AG04449 (cell line): ENCODE measurements at regions not wholly inside any gene's neighbourhood (a gene's known extent, or its start where the extent isn't known, plus 50 kb on each side); places are given as distances from the start of the nearest gene placed in this dataset.

Experiments
- CTCF ChIA-PET: fragments of 350-600 bp; formaldehyde crosslinking; extraction: SDS; loops from one replicate; lab custom pipeline; 2021; ENCODE audit warnings: antibody characterized with exemption; lab: Yijun Ruan, JAX
- POLR2A ChIA-PET: fragments of 400-600, 350-600 bp; formaldehyde crosslinking; extraction: SDS; loops from one replicate; lab custom pipeline; 2020; ENCODE audit warnings: antibody characterized with exemption, inconsistent platforms; lab: Yijun Ruan, JAX
- DNase-seq: peaks from one replicate; pipeline ENCODE4 v3.0.0-alpha.2; 2010; ENCODE audit warnings: low read depth, low spot score
- H3K4me3 ChIP-seq: 2 replicates; pipeline ENCODE4 v1.5.1; 2011; ENCODE audit warnings: low read depth, mild to moderate bottlenecking, control low read depth, low read length
- CTCF ChIP-seq: IDR thresholded peaks from one replicate; pipeline ENCODE4 v1.5.1; 2011; ENCODE audit warnings: mild to moderate bottlenecking, moderate library complexity, low read length, control low read depth, inconsistent platforms; ENCODE audit not compliant: insufficient read depth; ENCODE audit errors: missing control alignments

DNA sequence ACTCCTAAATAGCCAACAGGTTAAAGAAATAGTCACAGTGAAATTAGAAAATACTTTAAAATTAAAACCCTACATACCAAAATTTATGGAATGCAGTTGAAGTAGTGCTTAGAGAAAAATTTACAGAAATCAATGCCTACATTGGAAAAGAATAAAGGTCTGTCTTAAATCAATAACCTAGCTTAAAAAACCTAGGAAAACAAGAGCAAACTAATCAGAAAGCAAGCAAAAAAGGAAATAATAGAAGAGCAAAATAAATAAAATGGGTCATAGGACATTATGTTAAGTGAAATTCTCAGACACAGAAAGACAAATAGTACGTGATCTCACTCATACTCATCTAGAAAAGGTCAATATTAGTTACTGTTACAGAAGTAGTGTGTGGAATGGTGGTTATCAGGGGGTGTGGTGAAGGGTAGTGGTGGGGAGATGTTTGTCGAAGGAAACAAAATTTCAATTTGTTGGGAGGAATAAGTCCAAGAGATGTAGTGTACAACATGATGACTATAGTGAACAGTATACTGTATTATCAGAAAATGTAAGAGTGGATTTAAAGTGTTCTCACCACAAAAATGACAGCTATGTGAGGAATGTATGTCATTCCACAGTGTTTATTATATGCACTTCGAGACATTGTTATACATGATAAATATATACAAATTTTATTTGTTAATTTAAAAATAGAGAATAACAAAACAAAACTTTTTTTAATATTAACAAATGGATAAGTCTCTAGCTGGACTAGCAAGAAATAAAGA, 423.6 kb downstream of the CDH26 start:
- no peak overlapping the region for H3K4me3 ChIP-seq
- TF ChIP-seq CTCF, result no peak
- ChIA-PET POLR2A (no interaction called here), CTCF (no interaction called here)
- DNase-seq, result no peak

- no peak overlapping the region for H3K4me3 ChIP-seq
- CTCF ChIA-PET, result no interaction called here
- no peak for DNase-seq
- POLR2A ChIA-PET, result no interaction called here
- TF ChIP-seq CTCF, result no peak
Measured at GRCh38 chr20:60389441-60389840, 431.2 kb downstream of the CDH26 start.

- no peak for TF ChIP-seq CTCF
- H3K4me3 ChIP-seq, result no peak overlapping the region
- POLR2A ChIA-PET, result no interaction called here
- CTCF ChIA-PET, result no interaction called here
- no peak for DNase-seq
Measured at GRCh38 chr20:60389882-60390281, 431.7 kb downstream of the CDH26 start.

GRCh38 chr20:60395991-60396390, 437.8 kb downstream of the CDH26 start:
- no peak overlapping the region for H3K4me3 ChIP-seq
- no peak for DNase-seq
- ChIA-PET POLR2A (no interaction called here), CTCF (no interaction called here)
- TF ChIP-seq CTCF, result no peak

- ChIA-PET CTCF (no interaction called here), POLR2A (no interaction called here)
- no peak for TF ChIP-seq CTCF
Measured at GRCh38 chr20:60400567-60400966, 442.3 kb downstream of the CDH26 start.

DNA sequence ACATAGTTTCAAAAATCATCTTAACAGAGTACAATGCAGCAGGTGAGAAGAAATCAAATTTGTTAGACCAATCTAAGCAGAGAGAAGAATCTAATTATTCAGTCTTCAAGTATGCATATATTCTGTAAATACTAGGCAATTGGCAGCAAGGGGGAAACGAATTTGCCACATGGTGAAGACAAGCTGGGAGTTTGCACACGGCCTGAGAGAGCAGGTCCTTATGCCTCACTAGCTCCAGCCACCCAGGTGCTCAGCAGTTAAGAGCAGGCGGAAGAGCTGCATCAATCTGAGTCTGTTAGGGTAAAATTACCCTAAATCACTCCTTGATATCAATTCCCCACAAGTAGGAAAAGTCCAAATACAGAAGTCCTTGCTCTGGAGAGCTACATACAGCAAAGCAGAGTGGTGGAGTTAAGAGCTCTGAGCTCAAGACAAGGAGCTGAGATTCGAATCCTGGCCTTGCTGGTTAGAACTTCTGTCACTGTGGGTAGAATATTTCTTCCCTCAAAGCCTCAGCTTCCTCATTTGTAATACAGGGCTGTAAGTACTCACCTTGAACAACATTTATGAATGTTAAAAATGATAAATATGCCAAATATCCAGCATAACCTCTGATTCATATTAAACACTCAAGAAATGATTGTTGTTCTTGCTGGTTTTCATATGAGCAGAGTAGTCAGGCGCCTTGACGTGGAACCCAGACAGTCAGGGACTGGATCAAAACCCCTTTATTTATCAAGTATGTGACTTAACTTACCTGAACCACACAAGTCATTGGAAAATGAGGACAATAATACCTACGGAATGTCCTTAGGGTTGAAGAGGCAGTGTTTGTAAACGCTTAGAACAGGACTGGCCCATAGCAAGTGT, 444.2 kb downstream of the CDH26 start:
- no peak overlapping the region for H3K4me3 ChIP-seq
- TF ChIP-seq CTCF, result no peak
- CTCF ChIA-PET, result no interaction called here
- no peak for DNase-seq
- POLR2A ChIA-PET, result no interaction called here

More at GRCh38 chr20:60400567-60400966, 442.3 kb downstream of the CDH26 start:
- H3K4me3 ChIP-seq, result no peak overlapping the region
- DNase-seq, result no peak
